Kidney (tissue), 13 donors: ENCODE measurements at regions not wholly inside any gene's neighbourhood (a gene's known extent, or its start where the extent isn't known, plus 50 kb on each side); places are given as distances from the start of the nearest gene placed in this dataset.
A peak's percentile ranks its signal among the peaks of the same experiment; 100 is the strongest.

Source experiments
- DNase-seq, 5 donors: peaks; one replicate each; pipeline ENCODE4 v3.0.0-alpha.2; 2013 to 2020
- FAIRE-seq: peaks from 2 replicates; lab custom pipeline; 2012; peaks lifted over from hg19 to GRCh38; lab: Jason Lieb, UNC
- H3K27ac ChIP-seq, 2 donors: one replicate each; pipeline ENCODE4 v1.7.0; 2013; ENCODE audit warnings: low read depth in 2 of 2, low read length in 2 of 2, inconsistent platforms in 1 of 2
- H3K27me3 ChIP-seq: one replicate; pipeline ENCODE4 v1.7.1; 2013; ENCODE audit warnings: low read length, inconsistent platforms; ENCODE audit not compliant: control insufficient read depth, insufficient read depth
- H3K36me3 ChIP-seq, 3 donors: one replicate each; pipeline versions ENCODE4 v1.7.0 to v1.7.1; 2013; ENCODE audit warnings: low read length in 3 of 3, control low read depth in 1 of 3, inconsistent platforms in 1 of 3; ENCODE audit not compliant: insufficient read depth in 3 of 3, control insufficient read depth in 2 of 3
- H3K4me1 ChIP-seq, 3 donors: one replicate each; pipeline versions ENCODE4 v1.7.0 to v1.7.1; 2013; ENCODE audit warnings: low read length in 3 of 3, inconsistent platforms in 1 of 3, low read depth in 1 of 3; ENCODE audit not compliant: control insufficient read depth in 2 of 3, insufficient read depth in 2 of 3
- H3K4me3 ChIP-seq, 3 donors: one replicate each; pipeline versions ENCODE4 v1.7.0 to v1.8.1; 2013; ENCODE audit warnings: low read length in 3 of 3, control low read depth in 1 of 3, inconsistent platforms in 1 of 3
- H3K9ac ChIP-seq, 3 donors: one replicate each; pipeline versions ENCODE4 v1.7.0 to v1.7.1; 2013; ENCODE audit warnings: low read length in 3 of 3, control low read depth in 1 of 3, inconsistent platforms in 1 of 3
- H3K9me3 ChIP-seq, 3 donors: one replicate each; pipeline versions ENCODE4 v1.7.0 to v1.7.1; 2013; ENCODE audit warnings: low read length in 3 of 3, control low read depth in 1 of 3, inconsistent platforms in 1 of 3; ENCODE audit not compliant: control insufficient read depth in 2 of 3, insufficient read depth in 1 of 3
- CTCF ChIP-seq: IDR thresholded peaks from 3 replicates; pipeline ENCODE4 v1.5.1; 2012; ENCODE audit warnings: mild to moderate bottlenecking, moderate library complexity, borderline replicate concordance; ENCODE audit not compliant: insufficient read depth; ENCODE audit errors: extremely low read depth
- intact Hi-C: fragments of 100-400 bp; cut with DNase I; formaldehyde crosslinking; loops from one replicate; pipeline ENCODE4 v1.11.1; 2022
- donor health status: control.
- donor health status: control.
- donor health status: control.
- donor health status: control.
- donor health status: control.
- donor health status: DM: yes; HTN: yes; CAD: no.
- donor health status: Normal renal cell carcinoma (clear cell type).

- Histone ChIP-seq H3K9me3 (no peaks in the 10 kb centered on the region), H3K27me3 (no peaks in the 10 kb centered on the region), H3K36me3 (no peaks in the 10 kb centered on the region), H3K27ac (no peak overlapping the region), H3K4me1 (no peaks in the 10 kb centered on the region), H3K4me3 (no peak overlapping the region), H3K9ac (no peak overlapping the region)
- no peak for TF ChIP-seq CTCF
- intact Hi-C loops, result no loop called here
- FAIRE-seq (no peak), DNase-seq (no peak)
Observed at GRCh38 chr5:52498607-52499006, 289.1 kb upstream of the ITGA1 start.

GRCh38 chr5:52502460-52502999, 285.2 kb upstream of the ITGA1 start:
- intact Hi-C loops, result no loop called here
- Histone ChIP-seq H3K9me3 (no peaks in the 10 kb centered on the region), H3K4me3 (no peak overlapping the region), H3K9ac (no peak overlapping the region), H3K27me3 (no peaks in the 10 kb centered on the region), H3K27ac (no peak overlapping the region), H3K4me1 (no peaks in the 10 kb centered on the region), H3K36me3 (no peaks in the 10 kb centered on the region)
- no peak for TF ChIP-seq CTCF
- no peak for FAIRE-seq
- DNase-seq, result no peak

DNA sequence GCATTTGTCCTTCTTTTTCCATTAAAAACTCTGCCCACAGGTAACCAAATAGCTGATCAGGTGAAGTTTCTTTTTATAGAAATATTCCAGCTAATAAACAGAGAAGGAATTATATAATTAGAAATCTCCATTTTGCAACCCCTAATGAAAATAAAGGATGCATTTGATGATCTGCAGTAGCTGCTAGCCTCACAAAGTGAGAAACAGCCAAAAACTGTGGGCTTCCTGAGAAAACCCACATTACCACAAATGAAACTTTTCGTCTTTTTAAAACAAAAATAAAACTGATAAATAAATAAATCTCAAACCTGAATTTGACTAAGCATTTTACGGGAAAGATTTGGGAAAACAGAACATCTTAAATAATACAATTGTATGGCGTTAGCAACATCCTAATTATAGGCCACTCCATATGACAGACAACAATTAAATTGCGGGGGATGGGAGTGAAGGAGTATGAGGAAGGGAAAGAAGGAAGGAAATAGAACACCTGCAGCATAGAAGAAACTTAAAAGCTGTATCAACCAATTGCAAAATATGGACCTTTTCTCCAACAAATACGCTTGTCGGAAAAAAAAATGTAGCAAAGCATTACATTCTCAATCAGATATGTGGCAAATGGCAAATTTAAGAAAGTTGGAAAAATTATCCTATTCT, 283.0 kb upstream of the ITGA1 start:
- Histone ChIP-seq H3K4me1 (no peaks in the 10 kb centered on the region), H3K27ac (no peak overlapping the region), H3K9ac (no peak overlapping the region), H3K4me3 (no peak overlapping the region), H3K36me3 (no peaks in the 10 kb centered on the region), H3K27me3 (no peaks in the 10 kb centered on the region), H3K9me3 (no peaks in the 10 kb centered on the region)
- intact Hi-C loops, result no loop called here
- TF ChIP-seq CTCF, result no peak
- DNase-seq, result no peak
- FAIRE-seq, result no peak

DNA sequence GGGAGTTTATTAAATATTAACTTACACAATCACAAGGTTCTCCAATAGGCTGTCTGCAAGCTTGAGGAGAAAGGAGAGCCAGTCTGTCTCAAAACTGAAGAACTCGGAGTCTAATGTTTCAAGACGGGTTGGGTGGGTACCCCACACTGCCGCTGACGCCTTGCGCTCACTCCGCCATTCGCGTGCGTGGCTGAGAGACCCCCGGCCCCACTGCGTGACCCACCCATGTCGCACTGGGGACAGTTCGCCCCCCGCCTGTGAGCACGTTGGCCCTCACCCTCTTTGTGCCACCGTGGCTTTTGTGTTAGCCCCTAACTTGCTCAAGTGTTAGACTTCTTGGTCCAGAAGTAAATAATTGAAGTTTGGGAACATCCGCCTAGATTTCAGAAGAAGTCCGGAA, 270.0 kb upstream of the ITGA1 start:
- Histone ChIP-seq H3K9me3 (peaks cover 0 to 6% (median 3%) of the 10 kb centered on the region in 3 donors), H3K9ac (no peak overlapping the region), H3K27ac (no peak overlapping the region), H3K36me3 (no peaks in the 10 kb centered on the region), H3K4me1 (no peaks in the 10 kb centered on the region), H3K4me3 (no peak overlapping the region), H3K27me3 (no peaks in the 10 kb centered on the region)
- peak in 1 of 5 donors; percentile 53 for DNase-seq
- TF ChIP-seq CTCF, result no peak
- FAIRE-seq, result no peak
- intact Hi-C loops, result no loop called here
